Neural cell (in vitro differentiated cells): ENCODE measurements at regions not wholly inside any gene's neighbourhood (a gene's known extent, or its start where the extent isn't known, plus 50 kb on each side); places are given as distances from the start of the nearest gene placed in this dataset.

ENCODE experiments used
- EP300 ChIP-seq: fragments of 450-650 bp; conservative IDR thresholded peaks from 2 replicates; pipeline ENCODE4 v1.6.1; 2014; ENCODE audit warnings: antibody characterized with exemption, mild to moderate bottlenecking, moderate library complexity; ENCODE audit not compliant: poor library complexity, severe bottlenecking
- EZH2 ChIP-seq: fragments of 200-600, 300-800 bp; shearing (Covaris generic), sonication (generic); IDR thresholded peaks from 2 replicates; pipeline ENCODE4 v1.6.1; 2014; ENCODE audit warnings: antibody characterized with exemption, low read length, borderline replicate concordance, mild to moderate bottlenecking; ENCODE audit not compliant: insufficient read depth, poor library complexity, severe bottlenecking
- MXI1 ChIP-seq: fragments of 450-650 bp; conservative IDR thresholded peaks from 2 replicates; pipeline ENCODE4 v1.6.1; 2014; ENCODE audit warnings: antibody characterized with exemption, mild to moderate bottlenecking; ENCODE audit not compliant: poor library complexity, severe bottlenecking
- POLR2AphosphoS5 ChIP-seq: IDR thresholded peaks from 2 replicates; pipeline ENCODE4 v1.6.1; 2012
- RAD21 ChIP-seq: fragments of 450-650 bp; conservative IDR thresholded peaks from 2 replicates; pipeline ENCODE4 v1.6.1; 2014; ENCODE audit warnings: antibody characterized with exemption, mild to moderate bottlenecking, moderate library complexity
- SMC3 ChIP-seq: fragments of 450-650 bp; conservative IDR thresholded peaks from 2 replicates; pipeline ENCODE4 v1.6.1; 2014; ENCODE audit warnings: antibody characterized with exemption, mild to moderate bottlenecking, moderate library complexity; ENCODE audit not compliant: poor library complexity
- TAF1 ChIP-seq: IDR thresholded peaks from 2 replicates; pipeline ENCODE4 v1.6.1; 2012; ENCODE audit warnings: low read depth
- TF ChIP-seq, protein P1 (sequence below): fragments of 450-650 bp; IDR thresholded peaks from 2 replicates; pipeline ENCODE4 v1.5.1; 2014; ENCODE audit warnings: antibody characterized with exemption, mild to moderate bottlenecking, moderate library complexity; ENCODE audit not compliant: poor library complexity, severe bottlenecking

GRCh38 chr16:8310323-8310722 is 280.0 kb downstream of the TMEM114 start:
- TF ChIP-seq SMC3 (no peak), RAD21 (no peak), POLR2AphosphoS5 (no peak), EP300 (no peak), MXI1 (no peak), TAF1 (no peak), EZH2 (no peak)
- TF ChIP-seq, protein P1, sequence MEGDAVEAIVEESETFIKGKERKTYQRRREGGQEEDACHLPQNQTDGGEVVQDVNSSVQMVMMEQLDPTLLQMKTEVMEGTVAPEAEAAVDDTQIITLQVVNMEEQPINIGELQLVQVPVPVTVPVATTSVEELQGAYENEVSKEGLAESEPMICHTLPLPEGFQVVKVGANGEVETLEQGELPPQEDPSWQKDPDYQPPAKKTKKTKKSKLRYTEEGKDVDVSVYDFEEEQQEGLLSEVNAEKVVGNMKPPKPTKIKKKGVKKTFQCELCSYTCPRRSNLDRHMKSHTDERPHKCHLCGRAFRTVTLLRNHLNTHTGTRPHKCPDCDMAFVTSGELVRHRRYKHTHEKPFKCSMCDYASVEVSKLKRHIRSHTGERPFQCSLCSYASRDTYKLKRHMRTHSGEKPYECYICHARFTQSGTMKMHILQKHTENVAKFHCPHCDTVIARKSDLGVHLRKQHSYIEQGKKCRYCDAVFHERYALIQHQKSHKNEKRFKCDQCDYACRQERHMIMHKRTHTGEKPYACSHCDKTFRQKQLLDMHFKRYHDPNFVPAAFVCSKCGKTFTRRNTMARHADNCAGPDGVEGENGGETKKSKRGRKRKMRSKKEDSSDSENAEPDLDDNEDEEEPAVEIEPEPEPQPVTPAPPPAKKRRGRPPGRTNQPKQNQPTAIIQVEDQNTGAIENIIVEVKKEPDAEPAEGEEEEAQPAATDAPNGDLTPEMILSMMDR: no peak
